Gastrocnemius medialis (tissue), 4 donors: ENCODE measurements at regions not wholly inside any gene's neighbourhood (a gene's known extent, or its start where the extent isn't known, plus 50 kb on each side); places are given as distances from the start of the nearest gene placed in this dataset.

ENCODE experiments used
- ATAC-seq, 2 donors: fragments of 150-250 bp; one replicate each; pipeline ENCODE4 v1.9.1; 2016
- DNase-seq, 2 donors: peaks; one replicate each; pipeline ENCODE4 v3.0.0-alpha.2; 2019
- H3K27ac ChIP-seq, 4 donors: fragments of 200-600 bp; sonication (generic); 1 replicate in 1 of 4; 2 replicates in 3 of 4; pipeline ENCODE4 v1.5.1; 2016 to 2018; ENCODE audit warnings: mild to moderate bottlenecking in 2 of 4, moderate library complexity in 1 of 4
- H3K27me3 ChIP-seq, 3 donors: fragments of 200-600 bp; sonication (generic) in 2 of 3; 1 replicate in 1 of 3; 2 replicates in 2 of 3; pipeline versions ENCODE4 v1.5.1 to v1.6.0; 2016 to 2019; ENCODE audit warnings: mild to moderate bottlenecking in 1 of 3, moderate library complexity in 1 of 3
- H3K36me3 ChIP-seq, 2 donors: fragments of 200-600 bp; sonication (generic) in 1 of 2; one replicate each; pipeline ENCODE4 v1.5.1; 2017 to 2018
- H3K4me1 ChIP-seq, 2 donors: fragments of 200-600 bp; sonication (generic) in 1 of 2; one replicate each; pipeline ENCODE4 v1.5.1; 2016 to 2017; ENCODE audit warnings: mild to moderate bottlenecking in 2 of 2
- H3K4me3 ChIP-seq, 4 donors: fragments of 200-600 bp; sonication (generic) in 3 of 4; 1 replicate in 1 of 4; 2 replicates in 3 of 4; pipeline ENCODE4 v1.5.1; 2016 to 2019; ENCODE audit warnings: mild to moderate bottlenecking in 2 of 4
- H3K9me3 ChIP-seq, 3 donors: fragments of 200-600 bp; sonication (generic) in 2 of 3; 1 replicate in 1 of 3; 2 replicates in 2 of 3; pipeline ENCODE4 v1.5.1; 2016 to 2019
- POLR2A ChIP-seq, 2 donors: fragments of 450-650 bp; IDR thresholded peaks; one replicate each; pipeline ENCODE4 v1.6.1; 2017; ENCODE audit warnings: antibody characterized with exemption in 2 of 2, mild to moderate bottlenecking in 2 of 2, moderate library complexity in 2 of 2
- in situ Hi-C, 4 donors: fragments of 200-750 bp; cut with MboI; loops; one replicate each; pipeline versions ENCODE4 v1.15.0 to v1.8.0; 2017; ENCODE audit warnings: low sequenced_read_pairs in 4 of 4
- intact Hi-C: fragments of 100-400 bp; cut with DNase I; formaldehyde crosslinking; loops from one replicate; pipeline ENCODE4 v1.15.1; 2023; ENCODE audit warnings: low total_unique reads
- TF ChIP-seq, protein P1 (sequence below), 5 experiments: fragments of 450-650 bp in 3 of 5; fragments of 200-600 bp in 2 of 5; sonication (generic) in 2 of 5; IDR thresholded peaks in 4 of 5; conservative IDR thresholded peaks in 1 of 5; 1 replicate in 4 of 5; 2 replicates in 1 of 5; pipeline ENCODE4 v1.5.1; 2016 to 2019; ENCODE audit warnings: antibody characterized with exemption in 5 of 5, mild to moderate bottlenecking in 3 of 5, moderate library complexity in 3 of 5

DNA sequence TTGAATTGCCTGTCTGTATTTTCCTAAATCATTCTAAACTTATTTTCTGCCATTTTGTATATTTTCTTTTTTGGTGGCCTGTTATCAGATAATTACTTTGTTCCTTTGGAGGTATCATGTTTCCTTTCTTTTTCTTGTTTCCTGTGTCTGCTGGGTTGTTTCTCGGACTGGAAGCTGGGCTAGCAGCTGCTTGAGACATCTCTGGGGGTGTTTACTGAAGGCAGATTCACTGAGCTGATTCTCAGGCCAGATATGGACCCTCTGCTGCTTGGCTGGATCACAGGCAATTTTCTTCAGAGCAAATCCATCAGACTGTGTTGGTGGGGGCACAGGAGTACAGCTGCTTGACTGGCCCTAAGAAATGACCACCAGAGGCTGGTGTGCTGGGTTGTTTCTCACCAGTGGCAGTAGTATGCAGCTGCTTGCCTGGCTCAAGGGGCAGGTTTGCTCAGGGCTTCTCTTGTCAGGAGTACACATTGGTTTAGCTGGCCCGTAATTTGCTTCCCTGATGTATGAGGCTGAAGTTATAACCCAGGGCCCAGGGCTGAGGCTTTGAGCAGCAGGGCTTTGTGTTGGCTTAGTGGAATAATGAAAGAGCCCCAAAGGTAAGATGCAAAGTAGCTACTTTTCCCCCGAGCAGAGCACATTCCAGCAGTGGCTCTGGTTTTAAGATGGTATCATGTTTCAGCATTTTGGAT, 680.6 kb downstream of the TECRL start:
- TF ChIP-seq POLR2A (IDR thresholded peaks at IDR 0.05) = no peak
- TF ChIP-seq, protein P1, sequence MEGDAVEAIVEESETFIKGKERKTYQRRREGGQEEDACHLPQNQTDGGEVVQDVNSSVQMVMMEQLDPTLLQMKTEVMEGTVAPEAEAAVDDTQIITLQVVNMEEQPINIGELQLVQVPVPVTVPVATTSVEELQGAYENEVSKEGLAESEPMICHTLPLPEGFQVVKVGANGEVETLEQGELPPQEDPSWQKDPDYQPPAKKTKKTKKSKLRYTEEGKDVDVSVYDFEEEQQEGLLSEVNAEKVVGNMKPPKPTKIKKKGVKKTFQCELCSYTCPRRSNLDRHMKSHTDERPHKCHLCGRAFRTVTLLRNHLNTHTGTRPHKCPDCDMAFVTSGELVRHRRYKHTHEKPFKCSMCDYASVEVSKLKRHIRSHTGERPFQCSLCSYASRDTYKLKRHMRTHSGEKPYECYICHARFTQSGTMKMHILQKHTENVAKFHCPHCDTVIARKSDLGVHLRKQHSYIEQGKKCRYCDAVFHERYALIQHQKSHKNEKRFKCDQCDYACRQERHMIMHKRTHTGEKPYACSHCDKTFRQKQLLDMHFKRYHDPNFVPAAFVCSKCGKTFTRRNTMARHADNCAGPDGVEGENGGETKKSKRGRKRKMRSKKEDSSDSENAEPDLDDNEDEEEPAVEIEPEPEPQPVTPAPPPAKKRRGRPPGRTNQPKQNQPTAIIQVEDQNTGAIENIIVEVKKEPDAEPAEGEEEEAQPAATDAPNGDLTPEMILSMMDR (IDR thresholded peaks at IDR 0.05 in 4 of 5, conservative IDR thresholded peaks at IDR 0.05 in 1 of 5) = no peak

GRCh38 chr4:63717384-63717783, 691.9 kb downstream of the TECRL start:
- H3K4me1 ChIP-seq = no peaks in the 10 kb centered on the region
- no peak for DNase-seq
- ATAC-seq = no peak
- H3K27ac ChIP-seq = no peak overlapping the region
- intact Hi-C loops = no loop called here
- TF ChIP-seq, protein P1 (IDR thresholded peaks at IDR 0.05 in 4 of 5, conservative IDR thresholded peaks at IDR 0.05 in 1 of 5) = no peak
- no peak for TF ChIP-seq POLR2A (IDR thresholded peaks at IDR 0.05)
- no peak overlapping the region for H3K4me3 ChIP-seq
- H3K36me3 ChIP-seq = no peaks in the 10 kb centered on the region
- in situ Hi-C loops = no loop called here
- H3K27me3 ChIP-seq = no peaks in the 10 kb centered on the region
- H3K9me3 ChIP-seq = no peaks in the 10 kb centered on the region

More for the DNA sequence above, 680.6 kb downstream of the TECRL start:
- H3K4me3 ChIP-seq = no peak overlapping the region
- DNase-seq (no peak), ATAC-seq (no peak)
- no peaks in the 10 kb centered on the region for H3K27me3 ChIP-seq
- H3K36me3 ChIP-seq = no peaks in the 10 kb centered on the region
- in situ Hi-C loops = no loop called here
- H3K27ac ChIP-seq = no peak overlapping the region
- H3K9me3 ChIP-seq = no peaks in the 10 kb centered on the region
- intact Hi-C loops = no loop called here
- H3K4me1 ChIP-seq = no peaks in the 10 kb centered on the region

DNA sequence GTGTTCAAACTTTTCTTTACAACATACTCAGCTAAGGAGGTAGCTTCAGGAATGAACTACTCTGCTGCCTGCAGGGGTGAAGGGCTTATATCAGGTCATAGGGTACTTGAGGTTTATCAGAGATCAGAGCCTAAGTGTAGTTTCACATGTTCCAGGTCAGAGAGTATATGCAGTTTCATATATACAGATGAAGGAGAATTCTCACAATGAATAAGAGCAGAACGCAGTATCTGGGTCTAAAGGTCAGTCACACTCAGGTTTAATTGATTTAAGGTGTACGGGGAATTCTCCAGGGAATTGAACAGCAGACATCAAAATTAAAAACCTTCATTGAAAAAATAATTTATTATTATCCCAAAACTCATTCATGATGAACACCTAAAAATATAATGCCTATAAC, 700.6 kb downstream of the TECRL start:
- Histone ChIP-seq H3K4me1 (no peaks in the 10 kb centered on the region), H3K9me3 (no peaks in the 10 kb centered on the region), H3K27me3 (no peaks in the 10 kb centered on the region), H3K27ac (no peak overlapping the region), H3K4me3 (no peak overlapping the region), H3K36me3 (no peaks in the 10 kb centered on the region)
- ATAC-seq (no peak), DNase-seq (no peak)
- intact Hi-C loops = no loop called here
- TF ChIP-seq, protein P1 (IDR thresholded peaks at IDR 0.05 in 4 of 5, conservative IDR thresholded peaks at IDR 0.05 in 1 of 5) = no peak
- no peak for TF ChIP-seq POLR2A (IDR thresholded peaks at IDR 0.05)
- in situ Hi-C loops = no loop called here

DNA sequence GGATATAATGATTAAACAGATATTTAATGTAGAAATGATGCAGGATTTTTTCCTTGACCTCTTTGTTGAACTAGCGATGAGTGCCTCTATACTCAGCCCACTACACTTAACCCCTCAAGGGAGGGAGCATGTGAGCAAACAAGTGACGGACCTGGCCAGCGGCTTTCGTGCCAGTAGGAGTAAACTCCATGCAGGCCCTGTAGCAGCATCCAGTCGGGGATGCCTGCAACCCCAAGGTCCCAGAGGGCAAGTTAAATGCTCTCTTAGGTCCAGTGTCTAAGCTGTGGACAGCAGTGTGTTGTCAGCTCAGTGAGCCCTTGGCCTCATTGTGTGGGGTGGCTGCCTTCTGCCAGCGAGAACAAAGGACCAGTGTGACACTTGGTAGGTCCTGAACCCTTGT, 708.7 kb downstream of the TECRL start:
- no peaks in the 10 kb centered on the region for H3K36me3 ChIP-seq
- no peak overlapping the region for H3K27ac ChIP-seq
- H3K9me3 ChIP-seq = no peaks in the 10 kb centered on the region
- in situ Hi-C loops = no loop called here
- intact Hi-C loops = no loop called here
- no peaks in the 10 kb centered on the region for H3K4me1 ChIP-seq
- no peak for TF ChIP-seq POLR2A (IDR thresholded peaks at IDR 0.05)
- TF ChIP-seq, protein P1 (IDR thresholded peaks at IDR 0.05 in 4 of 5, conservative IDR thresholded peaks at IDR 0.05 in 1 of 5) = no peak
- DNase-seq (no peak), ATAC-seq (no peak)
- H3K27me3 ChIP-seq = no peaks in the 10 kb centered on the region
- H3K4me3 ChIP-seq = no peak overlapping the region

- Histone ChIP-seq H3K27me3 (no peaks in the 10 kb centered on the region), H3K4me1 (no peaks in the 10 kb centered on the region), H3K4me3 (no peak overlapping the region), H3K27ac (no peak overlapping the region), H3K36me3 (no peaks in the 10 kb centered on the region), H3K9me3 (no peaks in the 10 kb centered on the region)
- intact Hi-C loops = no loop called here
- TF ChIP-seq POLR2A (IDR thresholded peaks at IDR 0.05) = no peak
- TF ChIP-seq, protein P1 (IDR thresholded peaks at IDR 0.05 in 4 of 5, conservative IDR thresholded peaks at IDR 0.05 in 1 of 5) = no peak
- ATAC-seq (no peak), DNase-seq (no peak)
- in situ Hi-C loops = no loop called here
Observed at GRCh38 chr4:63693321-63693720, 715.9 kb downstream of the TECRL start.
